Hippocampal formation (tissue), 2 donors: ENCODE measurements at regions not wholly inside any gene's neighbourhood (a gene's known extent, or its start where the extent isn't known, plus 50 kb on each side); places are given as distances from the start of the nearest gene placed in this dataset.
"Not testable (repeated sequence)": the region's sequence is repeated elsewhere in the genome, so short reads cannot be mapped to it uniquely, and the experiment has no call there.

Source experiments
- DNase-seq, 2 donors: peaks; one replicate each; lab custom pipeline; 2025; lab: John Stamatoyannopoulos, UW

GRCh38 chr18:25493401-25493800 lies 141.4 kb upstream of the ZNF521 start:
- DNase-seq, result no peak

GRCh38 chr18:25490316-25490715 lies 138.3 kb upstream of the ZNF521 start:
- no peak for DNase-seq

- DNase-seq, result no peak
These were observed 121.0 kb upstream of the ZNF521 start for GRCh38 chr18:25473008-25473407.

GRCh38 chr18:25470756-25471524 lies 119.0 kb upstream of the ZNF521 start:
- DNase-seq, result not testable (repeated sequence)

- no peak for DNase-seq
These were observed 118.1 kb upstream of the ZNF521 start for GRCh38 chr18:25470062-25470461.

GRCh38 chr18:25469489-25469888 lies 117.5 kb upstream of the ZNF521 start:
- DNase-seq, result no peak

- DNase-seq, result no peak
These were observed 115.4 kb upstream of the ZNF521 start for GRCh38 chr18:25467226-25467987.

- no peak for DNase-seq
These were observed 113.3 kb upstream of the ZNF521 start for GRCh38 chr18:25465152-25465732.

- no peak for DNase-seq
These were observed 112.3 kb upstream of the ZNF521 start for GRCh38 chr18:25464227-25464626.

GRCh38 chr18:25463726-25464125 lies 111.8 kb upstream of the ZNF521 start:
- no peak for DNase-seq

- DNase-seq, result no peak
These were observed 107.8 kb upstream of the ZNF521 start for GRCh38 chr18:25459814-25460213.

- no peak for DNase-seq
These were observed 105.6 kb upstream of the ZNF521 start for GRCh38 chr18:25457601-25458000.

GRCh38 chr18:25457126-25457525 lies 105.2 kb upstream of the ZNF521 start:
- DNase-seq, result no peak

- no peak for DNase-seq
These were observed 104.5 kb upstream of the ZNF521 start for GRCh38 chr18:25456334-25457010.

GRCh38 chr18:25455646-25456045 lies 103.7 kb upstream of the ZNF521 start:
- DNase-seq, result no peak

- no peak for DNase-seq
These were observed 103.2 kb upstream of the ZNF521 start for GRCh38 chr18:25455159-25455558.

GRCh38 chr18:25454730-25455129 lies 102.8 kb upstream of the ZNF521 start:
- DNase-seq, result no peak

GRCh38 chr18:25454270-25454659 lies 102.3 kb upstream of the ZNF521 start:
- no peak for DNase-seq

GRCh38 chr18:25453556-25454269 lies 101.7 kb upstream of the ZNF521 start:
- no peak for DNase-seq

- DNase-seq, result no peak
These were observed 99.2 kb upstream of the ZNF521 start for GRCh38 chr18:25451077-25451658.

- DNase-seq, result no peak
These were observed 97.1 kb upstream of the ZNF521 start for GRCh38 chr18:25449046-25449445.
